ENCODE measurements at regions not wholly inside any gene's neighbourhood (a gene's known extent, or its start where the extent isn't known, plus 50 kb on each side); places are given as distances from the start of the nearest gene placed in this dataset.
A peak's percentile ranks its signal among the peaks of the same experiment; 100 is the strongest.
"Not testable (repeated sequence)": the region's sequence is repeated elsewhere in the genome, so short reads cannot be mapped to it uniquely, and the experiment has no call there.

GRCh38 chr13:90320664-90321063, 1026.8 kb upstream of the MIR17HG start:
- no peak for DNase-seq (ENCODE audit: low read depth)

- no peak for DNase-seq (ENCODE audit: low read depth)
Measured at GRCh38 chr13:90321281-90321931, 1026.1 kb upstream of the MIR17HG start.

- no peak for DNase-seq (ENCODE audit: low read depth)
Measured at GRCh38 chr13:90329641-90330040, 1017.8 kb upstream of the MIR17HG start.

- no peak for DNase-seq (ENCODE audit: low read depth)
Measured at GRCh38 chr13:90331974-90332373, 1015.5 kb upstream of the MIR17HG start.

- DNase-seq (ENCODE audit: low read depth): no peak
Measured at GRCh38 chr13:90336507-90336906, 1011.0 kb upstream of the MIR17HG start.

- not testable (repeated sequence) for DNase-seq (ENCODE audit: low read depth)
Measured at GRCh38 chr13:90341348-90341747, 1006.1 kb upstream of the MIR17HG start.

GRCh38 chr13:90348477-90349136, 998.9 kb upstream of the MIR17HG start:
- not testable (repeated sequence) for DNase-seq (ENCODE audit: low read depth)

GRCh38 chr13:90352763-90353162, 994.7 kb upstream of the MIR17HG start:
- DNase-seq (ENCODE audit: low read depth): no peak

GRCh38 chr13:90355162-90355751, 992.2 kb upstream of the MIR17HG start:
- no peak for DNase-seq (ENCODE audit: low read depth)

- no peak for DNase-seq (ENCODE audit: low read depth)
Measured at GRCh38 chr13:90360785-90361184, 986.7 kb upstream of the MIR17HG start.

- DNase-seq (ENCODE audit: low read depth): peak; percentile 8
Measured at GRCh38 chr13:90362707-90363106, 984.8 kb upstream of the MIR17HG start.

GRCh38 chr13:90365130-90365529, 982.4 kb upstream of the MIR17HG start:
- DNase-seq (ENCODE audit: low read depth): no peak

GRCh38 chr13:90374168-90374567, 973.3 kb upstream of the MIR17HG start:
- no peak for DNase-seq (ENCODE audit: low read depth)

GRCh38 chr13:90375851-90376250, 971.6 kb upstream of the MIR17HG start:
- peak; percentile 65 for DNase-seq (ENCODE audit: low read depth)

- DNase-seq (ENCODE audit: low read depth): no peak
Measured at GRCh38 chr13:90382425-90382824, 965.1 kb upstream of the MIR17HG start.

- no peak for DNase-seq (ENCODE audit: low read depth)
Measured at GRCh38 chr13:90385781-90386489, 961.6 kb upstream of the MIR17HG start.

GRCh38 chr13:90388887-90389452, 958.5 kb upstream of the MIR17HG start:
- no peak for DNase-seq (ENCODE audit: low read depth)

- DNase-seq (ENCODE audit: low read depth): no peak
Measured at GRCh38 chr13:90389537-90389936, 958.0 kb upstream of the MIR17HG start.

- no peak for DNase-seq (ENCODE audit: low read depth)
Measured at GRCh38 chr13:90393408-90393807, 954.1 kb upstream of the MIR17HG start.

GRCh38 chr13:90395348-90395747, 952.1 kb upstream of the MIR17HG start:
- no peak for DNase-seq (ENCODE audit: low read depth)

GRCh38 chr13:90395846-90396245, 951.6 kb upstream of the MIR17HG start:
- no peak for DNase-seq (ENCODE audit: low read depth)

GRCh38 chr13:90396266-90396665, 951.2 kb upstream of the MIR17HG start:
- no peak for DNase-seq (ENCODE audit: low read depth)

All from RPMI7951 (cell line).